OCI-LY7 (cell line): ENCODE measurements at regions not wholly inside any gene's neighbourhood (a gene's known extent, or its start where the extent isn't known, plus 50 kb on each side); places are given as distances from the start of the nearest gene placed in this dataset.

Experiments
- BruUV-seq: library from RNA; stranded (reverse); fragments of 400-500 nt; replicated peaks from 2 replicates; lab custom pipeline; 2021; lab: Mats Ljungman, UMichigan
- CTCF ChIA-PET: fragments of 300-600 bp; sonication (Branson Sonifier 250); formaldehyde crosslinking; loops from one replicate; lab custom pipeline; 2022; ENCODE audit warnings: antibody characterized with exemption; ENCODE audit not compliant: unreplicated experiment; lab: Charles Lee
- POLR2A ChIA-PET: fragments of 300-600 bp; sonication (Branson Sonifier 250); formaldehyde crosslinking; loops from one replicate; lab custom pipeline; 2022; ENCODE audit warnings: antibody characterized with exemption; lab: Charles Lee
- DNase-seq: peaks from one replicate; pipeline ENCODE4 v3.0.0-alpha.2; 2015; ENCODE audit warnings: low spot score
- H2AFZ ChIP-seq: fragments of 200-600 bp; sonication (generic), shearing (Covaris generic); 2 replicates; pipeline ENCODE4 v1.6.1; 2014; ENCODE audit warnings: mild to moderate bottlenecking, antibody characterized with exemption, low read length, moderate library complexity
- H3K27ac ChIP-seq: fragments of 200-600 bp; sonication (generic); 2 replicates; pipeline ENCODE4 v1.5.1; 2014; ENCODE audit warnings: mixed run types, low read depth, mild to moderate bottlenecking, moderate library complexity, low read length, inconsistent platforms; ENCODE audit not compliant: poor library complexity, severe bottlenecking
- H3K36me3 ChIP-seq: fragments of 200-600 bp; sonication (generic); 2 replicates; pipeline ENCODE4 v1.6.1; 2014; ENCODE audit warnings: mild to moderate bottlenecking, antibody characterized with exemption, low read length, moderate library complexity, mixed read lengths; ENCODE audit not compliant: insufficient read depth
- H3K4me1 ChIP-seq: fragments of 200-600 bp; sonication (generic); 2 replicates; pipeline ENCODE4 v1.5.1; 2014; ENCODE audit warnings: mild to moderate bottlenecking, low read length; ENCODE audit not compliant: insufficient read depth, poor library complexity, severe bottlenecking
- H3K4me2 ChIP-seq: fragments of 200-600 bp; sonication (generic); 2 replicates; pipeline ENCODE4 v1.6.1; 2014; ENCODE audit warnings: mild to moderate bottlenecking, low read length
- H3K4me3 ChIP-seq: fragments of 200-600 bp; sonication (generic); 2 replicates; pipeline ENCODE4 v1.5.1; 2014; ENCODE audit warnings: mild to moderate bottlenecking, low read depth, low read length; ENCODE audit not compliant: poor library complexity, severe bottlenecking
- H3K79me2 ChIP-seq: fragments of 200-600 bp; sonication (generic); 2 replicates; pipeline ENCODE4 v1.6.1; 2016; ENCODE audit warnings: low read depth, mild to moderate bottlenecking, low read length, moderate library complexity, mixed read lengths; ENCODE audit not compliant: insufficient read depth
- H3K9me2 ChIP-seq: fragments of 200-600 bp; sonication (generic); 2 replicates; pipeline ENCODE4 v1.6.1; 2016; ENCODE audit warnings: mild to moderate bottlenecking, low read length, mixed read lengths; ENCODE audit not compliant: insufficient read depth
- H3K9me3 ChIP-seq: fragments of 200-600 bp; sonication (generic); 2 replicates; pipeline ENCODE4 v1.6.1; 2014; ENCODE audit warnings: mild to moderate bottlenecking, mixed run types, low read length, mixed read lengths
- H4K20me1 ChIP-seq: fragments of 200-600 bp; sonication (generic); 2 replicates; pipeline ENCODE4 v1.6.1; 2014; ENCODE audit warnings: mild to moderate bottlenecking, antibody characterized with exemption, low read length, moderate library complexity, mixed read lengths; ENCODE audit not compliant: insufficient read depth
- CTCF ChIP-seq: fragments of 200-600 bp; sonication (generic); conservative IDR thresholded peaks from 2 replicates; pipeline ENCODE4 v1.5.1; 2014; ENCODE audit warnings: mild to moderate bottlenecking, antibody characterized with exemption, low read length, moderate library complexity, mixed read lengths
- EZH2phosphoT487 ChIP-seq: fragments of 200-600 bp; sonication (generic); IDR thresholded peaks from 2 replicates; pipeline ENCODE4 v1.6.1; 2018; ENCODE audit warnings: low read depth, borderline replicate concordance, mild to moderate bottlenecking, mixed run types, antibody characterized with exemption, low read length, moderate library complexity, mixed read lengths
- intact Hi-C: fragments of 100-400 bp; cut with micrococcal nuclease; formaldehyde crosslinking; loops from one replicate; pipeline ENCODE4 v1.10.0; 2022; ENCODE audit not compliant: unreplicated experiment

DNA sequence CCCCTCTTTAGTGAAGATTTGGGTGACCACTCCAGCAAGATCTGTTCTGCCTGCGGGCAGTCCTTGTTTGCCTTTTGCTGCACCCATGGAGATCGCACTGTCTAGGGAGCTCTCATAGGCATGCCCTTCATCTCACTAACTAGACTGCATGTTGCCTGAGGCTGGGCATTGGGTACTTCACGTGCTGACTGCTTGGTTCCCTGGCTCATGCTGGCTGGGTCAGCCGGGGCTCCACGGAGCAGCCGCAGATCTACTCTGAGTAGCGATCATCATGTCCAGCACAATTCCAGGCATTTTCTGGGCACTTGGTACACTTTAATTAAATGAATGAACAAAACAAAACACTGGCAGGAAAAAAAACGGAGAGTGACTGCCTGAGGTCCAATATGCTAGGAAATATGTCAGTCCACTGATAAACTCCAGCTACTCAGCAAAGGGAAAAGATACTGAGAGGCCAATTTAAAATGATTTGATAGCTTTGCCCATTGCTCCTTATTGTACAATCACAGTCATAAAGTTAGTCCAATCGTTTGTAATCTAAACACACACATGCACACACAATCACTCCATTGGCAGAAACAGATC lies 220.3 kb downstream of the C1D start:
- H4K20me1 ChIP-seq, result no peaks in the 10 kb centered on the region
- BruUV-seq, result no TSS peak
- no peak for DNase-seq
- H3K79me2 ChIP-seq, result no peaks in the 10 kb centered on the region
- no peaks in the 10 kb centered on the region for H3K36me3 ChIP-seq
- no peak overlapping the region for H3K4me3 ChIP-seq
- TF ChIP-seq EZH2phosphoT487 (no peak), CTCF (no peak)
- H3K27ac ChIP-seq, result no peak overlapping the region
- H3K4me2 ChIP-seq, result no peak overlapping the region
- intact Hi-C loops, result loop anchor here (10.0 kb wide), 1 partner anchor 1408 kb away; the partner anchor contains the start of gene MEIS1
- H3K9me3 ChIP-seq, result no peaks in the 10 kb centered on the region
- no peak overlapping the region for H2AFZ ChIP-seq
- POLR2A ChIA-PET, result interaction anchor here (0.7 kb wide), 1 partner anchor 90 kb away, joined by 5 read pairs; no protein-coding TSS in a partner anchor
- H3K4me1 ChIP-seq, result no peaks in the 10 kb centered on the region
- no peaks in the 10 kb centered on the region for H3K9me2 ChIP-seq
- CTCF ChIA-PET, result no interaction called here

- no peak overlapping the region for H2AFZ ChIP-seq
- no peaks in the 10 kb centered on the region for H3K4me1 ChIP-seq
- ChIA-PET POLR2A (no interaction called here), CTCF (interaction anchor here (1.0 kb wide), 1 partner anchor 8 kb away, joined by 3 read pairs; no protein-coding TSS in a partner anchor)
- H3K36me3 ChIP-seq, result no peaks in the 10 kb centered on the region
- H3K27ac ChIP-seq, result no peak overlapping the region
- H4K20me1 ChIP-seq, result no peaks in the 10 kb centered on the region
- H3K4me2 ChIP-seq, result no peak overlapping the region
- BruUV-seq, result no TSS peak
- H3K9me2 ChIP-seq, result no peaks in the 10 kb centered on the region
- intact Hi-C loops, result loop anchor here (10.0 kb wide), 1 partner anchor 1409 kb away; the partner anchor contains the start of gene MEIS1
- no peaks in the 10 kb centered on the region for H3K9me3 ChIP-seq
- no peak for TF ChIP-seq CTCF
- no peak for TF ChIP-seq EZH2phosphoT487
- H3K4me3 ChIP-seq, result no peak overlapping the region
- DNase-seq, result no peak
- H3K79me2 ChIP-seq, result no peaks in the 10 kb centered on the region
These were observed 218.7 kb downstream of the C1D start for GRCh38 chr2:67844024-67844540.
